ENCODE measurements at regions not wholly inside any gene's neighbourhood (a gene's known extent, or its start where the extent isn't known, plus 50 kb on each side); places are given as distances from the start of the nearest gene placed in this dataset.

GRCh38 chr14:22476005-22476751 is 112.8 kb downstream of the DAD1 start:
- peak overlapping the region; percentile 61 for H3K4me2 ChIP-seq (ENCODE audit: control insufficient read depth, insufficient read depth)
- TF ChIP-seq LARP7 (IDR thresholded peaks at IDR 0.05) (0 out of 2 replicates have a peak, but pooled peaks have one; percentile 34), SMAD5 (IDR thresholded peaks at IDR 0.05; ENCODE audit: low read depth) (0 out of 2 replicates have a peak, but pooled peaks have one; percentile 26), CTCF (IDR thresholded peaks at IDR 0.05 in 2 of 3, conservative IDR thresholded peaks at IDR 0.05 in 1 of 3; ENCODE audit: control insufficient read depth in 2 of 3, extremely low read depth in 1 of 3, insufficient read depth in 1 of 3, low read depth in 3 of 3, low read length in 3 of 3) (peak in 1 of 3 experiments; percentile 11; a peak in 1 of 6 replicates), GABPA (IDR thresholded peaks at IDR 0.05; ENCODE audit: low read depth) (no peak), MLLT1 (IDR thresholded peaks at IDR 0.05) (peak; percentile 93), ZBTB11 (CRISPR knock-in tag; IDR thresholded peaks at IDR 0.05) (0 out of 2 replicates have a peak, but pooled peaks have one; percentile 8), ZNF687 (IDR thresholded peaks at IDR 0.05) (peak; percentile 56; the same call in 1 of the 2 replicates)

More at GRCh38 chr14:22476005-22476751, 112.8 kb downstream of the DAD1 start:
- CTCF ChIA-PET = interaction anchor here (0.7 to 14.5 kb wide), 22 partner anchors 9 to 177 kb away, joined by 3 to 411 read pairs (median 8); no protein-coding TSS in a partner anchor
- Histone ChIP-seq H3K9ac (ENCODE audit: control insufficient read depth, insufficient read depth, low read length) (peak overlapping the region; percentile 45; the same call in 1 of the 2 replicates), H3K4me1 (ENCODE audit: control insufficient read depth, insufficient read depth, low read length) (peaks cover 77% of the 10 kb centered on the region), H3K4me3 (peak overlapping the region; percentile 5; the same call in 1 of the 2 replicates), H4K20me1 (ENCODE audit: control insufficient read depth, insufficient read depth) (no peaks in the 10 kb centered on the region), H3K9me3 (replicated peaks; ENCODE audit: control insufficient read depth, insufficient read depth, low read length) (no peaks in the 10 kb centered on the region), H3K79me2 (ENCODE audit: control insufficient read depth, insufficient read depth, low read length) (peaks cover 31% of the 10 kb centered on the region), H3K27ac (ENCODE audit: control insufficient read depth, insufficient read depth) (peak overlapping the region; percentile 76), H3K27me3 (replicated peaks in 1 of 2; ENCODE audit: control insufficient read depth in 2 of 2, insufficient read depth in 2 of 2, low read length in 1 of 2) (no peaks in the 10 kb centered on the region), H3K36me3 (ENCODE audit: control insufficient read depth in 2 of 2, insufficient read depth in 2 of 2, low read length in 1 of 2) (no peaks in the 10 kb centered on the region), H2AFZ (ENCODE audit: control insufficient read depth, low read depth, low read length) (peak overlapping the region; percentile 54)
- ATAC-seq = peak; percentile 43
- WGBS (ENCODE audit: insufficient coverage, insufficient replicate concordance, low lambda C conversion rate, missing lambda C conversion rate) = 70% methylated on average over 5 of the region's 5 CpGs
- POLR2A ChIA-PET = interaction anchor here (0.6 to 33.2 kb wide), 12 partner anchors 11 to 94 kb away, joined by 3 to 875 read pairs (median 8); no protein-coding TSS in a partner anchor
- no peak for FAIRE-seq
- DNase-seq (ENCODE audit: low read depth, low spot score) = no peak
- in situ Hi-C loops (cut with MboI) = no loop called here
- SMC1A ChIA-PET (ENCODE audit: uncharacterized antibody, unreplicated experiment) = interaction anchor here (0.7 to 31.5 kb wide), 19 partner anchors 11 to 347 kb away, joined by 3 to 912 read pairs (median 9); no protein-coding TSS in a partner anchor
- BruUV-seq (replicated peaks) = no TSS peak
- RAD21 ChIA-PET (ENCODE audit: unreplicated experiment) = interaction anchor here (0.9 to 27.9 kb wide), 18 partner anchors 11 to 619 kb away, joined by 3 to 797 read pairs (median 12); partner anchors contain the start of genes ACIN1 and C14orf119
- intact Hi-C loops (cut with micrococcal nuclease; ENCODE audit: unreplicated experiment) = loop anchor here (10.0 kb wide), 1 partner anchor 251 kb away; no protein-coding TSS in a partner anchor
